HEK293 (cell line): ENCODE measurements at regions not wholly inside any gene's neighbourhood (a gene's known extent, or its start where the extent isn't known, plus 50 kb on each side); places are given as distances from the start of the nearest gene placed in this dataset.

ENCODE experiments used
- CTCF ChIA-PET: fragments of 350-600 bp; formaldehyde crosslinking; extraction: SDS; loops from one replicate; lab custom pipeline; 2021; ENCODE audit warnings: antibody characterized with exemption; lab: Yijun Ruan, JAX
- POLR2A ChIA-PET: fragments of 300-600 bp; formaldehyde crosslinking; extraction: SDS; loops from one replicate; lab custom pipeline; 2020; ENCODE audit warnings: antibody characterized with exemption, inconsistent platforms; lab: Yijun Ruan, JAX
- H3K27ac ChIP-seq: fragments of 200-500 bp; sonication (Bioruptor generic); 2 replicates; pipeline ENCODE4 v1.5.1; 2014; ENCODE audit warnings: low read depth, low read length, control low read depth, inconsistent platforms; ENCODE audit errors: extremely low read depth
- H3K36me3 ChIP-seq, 2 experiments: fragments of 200-500 bp in 1 of 2; sonication (Bioruptor generic) in 1 of 2; 1 replicate in 1 of 2; 2 replicates in 1 of 2; pipeline ENCODE4 v1.5.1; 2014 to 2017; ENCODE audit warnings: inconsistent platforms in 2 of 2, low read length in 2 of 2; ENCODE audit not compliant: control insufficient read depth in 2 of 2, insufficient read depth in 1 of 2
- H3K4me1 ChIP-seq: fragments of 200-500 bp; sonication (Bioruptor generic); 2 replicates; pipeline ENCODE4 v1.5.1; 2014; ENCODE audit warnings: mild to moderate bottlenecking, low read length, inconsistent platforms; ENCODE audit not compliant: control insufficient read depth, insufficient read depth
- H3K4me3 ChIP-seq: 2 replicates; pipeline ENCODE4 v1.5.1; 2011; ENCODE audit warnings: low read depth, mild to moderate bottlenecking, control low read depth, low read length, moderate library complexity
- H3K9me3 ChIP-seq: fragments of 200-500 bp; sonication (Bioruptor generic); 2 replicates; pipeline ENCODE4 v1.5.1; 2014; ENCODE audit warnings: low read depth, low read length, inconsistent platforms; ENCODE audit not compliant: control insufficient read depth, insufficient read depth
- AEBP2 ChIP-seq: fragments of 450-650 bp; formaldehyde crosslinking; IDR thresholded peaks from 2 replicates; pipeline ENCODE4 v1.5.1; 2016; ENCODE audit warnings: missing biosample characterization, missing genetic modification characterization, borderline replicate concordance
- BCL11B ChIP-seq: fragments of 450-650 bp; formaldehyde crosslinking; IDR thresholded peaks from 2 replicates; pipeline ENCODE4 v1.5.1; 2016; ENCODE audit warnings: low read depth, missing biosample characterization, missing genetic modification characterization
- CTCF ChIP-seq: fragments of 450-650 bp; formaldehyde crosslinking; IDR thresholded peaks from 2 replicates; pipeline ENCODE4 v1.5.1; 2016; ENCODE audit warnings: missing biosample characterization, missing genetic modification characterization
- HOXA7 ChIP-seq: sonication (generic); formaldehyde crosslinking; IDR thresholded peaks from 2 replicates; pipeline ENCODE4 v1.8.1; 2022; ENCODE audit warnings: missing genetic modification reagents, borderline replicate concordance
- KLF9 ChIP-seq: fragments of 450-650 bp; formaldehyde crosslinking; IDR thresholded peaks from 2 replicates; pipeline ENCODE4 v1.5.1; 2016; ENCODE audit warnings: missing biosample characterization, missing genetic modification characterization, low read depth
- PBX3 ChIP-seq: sonication (generic); formaldehyde crosslinking; IDR thresholded peaks from 2 replicates; pipeline ENCODE4 v1.8.1; 2022; ENCODE audit warnings: mild to moderate bottlenecking, moderate library complexity, missing genetic modification reagents
- REST ChIP-seq: fragments of 450-650 bp; formaldehyde crosslinking; IDR thresholded peaks from 2 replicates; pipeline ENCODE4 v1.5.1; 2016; ENCODE audit warnings: missing biosample characterization, missing genetic modification characterization
- ZBTB8A ChIP-seq: fragments of 450-650 bp; formaldehyde crosslinking; IDR thresholded peaks from 2 replicates; pipeline ENCODE4 v1.5.1; 2016; ENCODE audit warnings: missing biosample characterization, missing genetic modification characterization
- ZIC2 ChIP-seq: fragments of 450-650 bp; formaldehyde crosslinking; IDR thresholded peaks from 2 replicates; pipeline ENCODE4 v1.5.1; 2016; ENCODE audit warnings: missing biosample characterization, missing genetic modification characterization
- ZNF138 ChIP-seq: fragments of 450-650 bp; formaldehyde crosslinking; IDR thresholded peaks from 2 replicates; pipeline ENCODE4 v1.5.1; 2016; ENCODE audit warnings: missing biosample characterization, missing genetic modification characterization, borderline replicate concordance
- ZNF16 ChIP-seq: fragments of 450-650 bp; formaldehyde crosslinking; IDR thresholded peaks from 2 replicates; pipeline ENCODE4 v1.5.1; 2016; ENCODE audit warnings: low read depth, missing biosample characterization, missing genetic modification characterization
- ZNF2 ChIP-seq: fragments of 450-650 bp; formaldehyde crosslinking; IDR thresholded peaks from 2 replicates; pipeline ENCODE4 v1.5.1; 2016; ENCODE audit warnings: missing biosample characterization, missing genetic modification characterization
- ZNF211 ChIP-seq: fragments of 450-650 bp; formaldehyde crosslinking; IDR thresholded peaks from 2 replicates; pipeline ENCODE4 v1.5.1; 2016; ENCODE audit warnings: low read depth, missing biosample characterization, missing genetic modification characterization
- ZNF214 ChIP-seq: fragments of 450-650 bp; formaldehyde crosslinking; IDR thresholded peaks from 2 replicates; pipeline ENCODE4 v1.5.1; 2017; ENCODE audit warnings: missing biosample characterization, mild to moderate bottlenecking, missing genetic modification characterization, borderline replicate concordance
- ZNF23 ChIP-seq: fragments of 450-650 bp; formaldehyde crosslinking; IDR thresholded peaks from 2 replicates; pipeline ENCODE4 v1.5.1; 2016; ENCODE audit warnings: missing biosample characterization, missing genetic modification characterization, borderline replicate concordance
- ZNF239 ChIP-seq: fragments of 450-650 bp; formaldehyde crosslinking; IDR thresholded peaks from 2 replicates; pipeline ENCODE4 v1.5.1; 2016; ENCODE audit warnings: missing biosample characterization, missing genetic modification characterization
- ZNF266 ChIP-seq: fragments of 450-650 bp; formaldehyde crosslinking; IDR thresholded peaks from 2 replicates; pipeline ENCODE4 v1.5.1; 2016; ENCODE audit warnings: missing biosample characterization, missing genetic modification characterization, low read depth
- ZNF292 ChIP-seq: fragments of 450-650 bp; formaldehyde crosslinking; IDR thresholded peaks from 2 replicates; pipeline ENCODE4 v1.5.1; 2016; ENCODE audit warnings: low read depth, missing biosample characterization, missing genetic modification characterization, borderline replicate concordance
- ZNF341 ChIP-seq: fragments of 450-650 bp; formaldehyde crosslinking; IDR thresholded peaks from 2 replicates; pipeline ENCODE4; 2016; ENCODE audit warnings: low read depth, missing biosample characterization, missing genetic modification characterization
- ZNF398 ChIP-seq: fragments of 450-650 bp; formaldehyde crosslinking; IDR thresholded peaks from 2 replicates; pipeline ENCODE4 v1.5.1; 2017; ENCODE audit warnings: missing biosample characterization, missing genetic modification characterization
- ZNF585B ChIP-seq: fragments of 450-650 bp; formaldehyde crosslinking; IDR thresholded peaks from 2 replicates; pipeline ENCODE4 v1.5.1; 2016; ENCODE audit warnings: missing biosample characterization, missing genetic modification characterization
- ZNF654 ChIP-seq: fragments of 450-650 bp; formaldehyde crosslinking; IDR thresholded peaks from 2 replicates; pipeline ENCODE4 v1.5.1; 2016; ENCODE audit warnings: low read depth, missing biosample characterization, missing genetic modification characterization
- ZNF677 ChIP-seq: fragments of 450-650 bp; IDR thresholded peaks from 2 replicates; pipeline ENCODE4 v1.5.0; 2018; ENCODE audit warnings: missing biosample characterization, mild to moderate bottlenecking, missing genetic modification characterization, moderate library complexity

GRCh38 chr10:130607366-130607765 is 471.2 kb downstream of the GLRX3 start:
- Histone ChIP-seq H3K4me3 (no peak overlapping the region), H3K27ac (no peak overlapping the region), H3K36me3 (no peaks in the 10 kb centered on the region), H3K9me3 (no peaks in the 10 kb centered on the region; the same call in 1 of the 2 replicates), H3K4me1 (no peaks in the 10 kb centered on the region)
- TF ChIP-seq ZNF214, result no peak
- TF ChIP-seq ZNF266, result no peak
- no peak for TF ChIP-seq HOXA7 (CRISPR knock-in tag)
- no peak for TF ChIP-seq ZNF398
- no peak for TF ChIP-seq ZBTB8A (tag by site-specific recombination)
- no peak for TF ChIP-seq PBX3 (CRISPR knock-in tag)
- no peak for TF ChIP-seq ZNF677 (tag by site-specific recombination)
- TF ChIP-seq BCL11B (tag by site-specific recombination), result no peak
- TF ChIP-seq ZIC2, result no peak
- no peak for TF ChIP-seq ZNF2
- ChIA-PET CTCF (no interaction called here), POLR2A (no interaction called here)

GRCh38 chr10:130611239-130611638 is 475.0 kb downstream of the GLRX3 start:
- TF ChIP-seq ZNF654 (tag by site-specific recombination) (no peak), ZNF292 (tag by site-specific recombination) (no peak)
- H3K4me3 ChIP-seq, result no peak overlapping the region
- POLR2A ChIA-PET, result no interaction called here
- H3K9me3 ChIP-seq, result no peaks in the 10 kb centered on the region; the same call in 1 of the 2 replicates
- no peaks in the 10 kb centered on the region for H3K4me1 ChIP-seq
- no peaks in the 10 kb centered on the region for H3K36me3 ChIP-seq
- CTCF ChIA-PET, result no interaction called here
- no peak overlapping the region for H3K27ac ChIP-seq

- no peaks in the 10 kb centered on the region for H3K9me3 ChIP-seq
Observed at GRCh38 chr10:130615457-130615856, 479.3 kb downstream of the GLRX3 start.

More at GRCh38 chr10:130615457-130615856, 479.3 kb downstream of the GLRX3 start:
- Histone ChIP-seq H3K36me3 (no peaks in the 10 kb centered on the region), H3K4me3 (no peak overlapping the region), H3K27ac (no peak overlapping the region), H3K4me1 (no peaks in the 10 kb centered on the region)
- POLR2A ChIA-PET, result no interaction called here
- CTCF ChIA-PET, result no interaction called here
- TF ChIP-seq ZNF585B, result no peak
- no peak for TF ChIP-seq ZNF23 (tag by site-specific recombination)
- no peak for TF ChIP-seq ZNF211 (tag by site-specific recombination)
- TF ChIP-seq REST, result no peak
- TF ChIP-seq ZNF292 (tag by site-specific recombination), result no peak
- TF ChIP-seq ZNF341 (tag by site-specific recombination), result no peak
- no peak for TF ChIP-seq AEBP2 (tag by site-specific recombination)
- TF ChIP-seq ZNF239 (tag by site-specific recombination), result no peak
- no peak for TF ChIP-seq ZNF138 (tag by site-specific recombination)
- no peak for TF ChIP-seq CTCF (tag by site-specific recombination)
- TF ChIP-seq KLF9 (tag by site-specific recombination), result no peak
- TF ChIP-seq ZNF16, result no peak
